ENCODE measurements at regions not wholly inside any gene's neighbourhood (a gene's known extent, or its start where the extent isn't known, plus 50 kb on each side); places are given as distances from the start of the nearest gene placed in this dataset.

GRCh38 chr5:167952278-167952995 lies 339.0 kb upstream of the WWC1 start:
- TF ChIP-seq, protein P1, sequence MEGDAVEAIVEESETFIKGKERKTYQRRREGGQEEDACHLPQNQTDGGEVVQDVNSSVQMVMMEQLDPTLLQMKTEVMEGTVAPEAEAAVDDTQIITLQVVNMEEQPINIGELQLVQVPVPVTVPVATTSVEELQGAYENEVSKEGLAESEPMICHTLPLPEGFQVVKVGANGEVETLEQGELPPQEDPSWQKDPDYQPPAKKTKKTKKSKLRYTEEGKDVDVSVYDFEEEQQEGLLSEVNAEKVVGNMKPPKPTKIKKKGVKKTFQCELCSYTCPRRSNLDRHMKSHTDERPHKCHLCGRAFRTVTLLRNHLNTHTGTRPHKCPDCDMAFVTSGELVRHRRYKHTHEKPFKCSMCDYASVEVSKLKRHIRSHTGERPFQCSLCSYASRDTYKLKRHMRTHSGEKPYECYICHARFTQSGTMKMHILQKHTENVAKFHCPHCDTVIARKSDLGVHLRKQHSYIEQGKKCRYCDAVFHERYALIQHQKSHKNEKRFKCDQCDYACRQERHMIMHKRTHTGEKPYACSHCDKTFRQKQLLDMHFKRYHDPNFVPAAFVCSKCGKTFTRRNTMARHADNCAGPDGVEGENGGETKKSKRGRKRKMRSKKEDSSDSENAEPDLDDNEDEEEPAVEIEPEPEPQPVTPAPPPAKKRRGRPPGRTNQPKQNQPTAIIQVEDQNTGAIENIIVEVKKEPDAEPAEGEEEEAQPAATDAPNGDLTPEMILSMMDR (IDR thresholded peaks at IDR 0.05 in 4 of 5, conservative IDR thresholded peaks at IDR 0.05 in 1 of 5): no peak
- no peak for TF ChIP-seq POLR2A (IDR thresholded peaks at IDR 0.05)

All from gastrocnemius medialis (tissue), 4 donors.